AG09319 (cell line): ENCODE measurements at regions not wholly inside any gene's neighbourhood (a gene's known extent, or its start where the extent isn't known, plus 50 kb on each side); places are given as distances from the start of the nearest gene placed in this dataset.

ENCODE experiments used
- DNase-seq: peaks from one replicate; pipeline ENCODE4 v3.0.0-alpha.2; 2010; ENCODE audit warnings: low read depth; ENCODE audit errors: extremely low read depth
- TF ChIP-seq, protein P1 (sequence below): IDR thresholded peaks from 2 replicates; pipeline ENCODE4 v1.5.1; 2011; ENCODE audit warnings: low read depth, mild to moderate bottlenecking, inconsistent platforms, low read length, moderate library complexity

DNA sequence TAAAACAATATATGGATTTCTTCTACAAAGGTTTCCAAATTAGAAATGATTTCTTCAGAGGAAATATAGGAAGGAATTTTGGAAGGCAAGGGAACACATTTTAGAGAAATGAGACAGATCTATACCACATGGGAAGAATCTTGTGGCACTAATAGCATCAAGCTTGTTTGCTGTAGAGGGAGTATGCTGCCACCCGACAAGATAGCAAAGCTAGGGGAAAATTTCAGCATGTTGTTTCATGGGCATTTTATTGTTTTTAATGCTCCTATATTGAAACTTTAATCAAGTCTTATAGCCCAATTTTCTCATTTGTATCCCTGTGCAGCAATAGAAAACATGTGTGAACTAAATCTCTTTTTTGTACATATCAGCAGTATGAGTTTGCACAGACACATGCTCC is 551.7 kb upstream of the INTU start:
- DNase-seq: no peak
- TF ChIP-seq, protein P1, sequence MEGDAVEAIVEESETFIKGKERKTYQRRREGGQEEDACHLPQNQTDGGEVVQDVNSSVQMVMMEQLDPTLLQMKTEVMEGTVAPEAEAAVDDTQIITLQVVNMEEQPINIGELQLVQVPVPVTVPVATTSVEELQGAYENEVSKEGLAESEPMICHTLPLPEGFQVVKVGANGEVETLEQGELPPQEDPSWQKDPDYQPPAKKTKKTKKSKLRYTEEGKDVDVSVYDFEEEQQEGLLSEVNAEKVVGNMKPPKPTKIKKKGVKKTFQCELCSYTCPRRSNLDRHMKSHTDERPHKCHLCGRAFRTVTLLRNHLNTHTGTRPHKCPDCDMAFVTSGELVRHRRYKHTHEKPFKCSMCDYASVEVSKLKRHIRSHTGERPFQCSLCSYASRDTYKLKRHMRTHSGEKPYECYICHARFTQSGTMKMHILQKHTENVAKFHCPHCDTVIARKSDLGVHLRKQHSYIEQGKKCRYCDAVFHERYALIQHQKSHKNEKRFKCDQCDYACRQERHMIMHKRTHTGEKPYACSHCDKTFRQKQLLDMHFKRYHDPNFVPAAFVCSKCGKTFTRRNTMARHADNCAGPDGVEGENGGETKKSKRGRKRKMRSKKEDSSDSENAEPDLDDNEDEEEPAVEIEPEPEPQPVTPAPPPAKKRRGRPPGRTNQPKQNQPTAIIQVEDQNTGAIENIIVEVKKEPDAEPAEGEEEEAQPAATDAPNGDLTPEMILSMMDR: no peak

DNA sequence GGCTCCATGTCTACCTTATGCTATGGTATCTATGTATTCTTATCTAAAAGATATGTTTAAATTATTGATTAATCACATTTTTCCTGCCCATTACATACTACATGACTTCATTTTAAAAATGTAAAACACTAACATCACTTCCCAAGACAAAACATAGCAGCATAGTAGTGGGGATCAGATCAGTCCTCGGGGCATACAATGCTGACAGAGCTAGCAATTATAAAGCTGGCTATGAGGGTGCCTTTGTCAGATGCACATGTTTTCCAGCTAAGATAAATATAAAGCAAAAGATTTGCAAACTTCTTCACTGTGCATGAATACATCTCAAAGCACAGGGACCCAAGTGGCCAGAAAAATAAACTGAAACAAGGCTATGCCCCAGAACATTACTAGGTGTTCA is 549.8 kb upstream of the INTU start:
- DNase-seq: no peak
- TF ChIP-seq, protein P1: no peak

DNA sequence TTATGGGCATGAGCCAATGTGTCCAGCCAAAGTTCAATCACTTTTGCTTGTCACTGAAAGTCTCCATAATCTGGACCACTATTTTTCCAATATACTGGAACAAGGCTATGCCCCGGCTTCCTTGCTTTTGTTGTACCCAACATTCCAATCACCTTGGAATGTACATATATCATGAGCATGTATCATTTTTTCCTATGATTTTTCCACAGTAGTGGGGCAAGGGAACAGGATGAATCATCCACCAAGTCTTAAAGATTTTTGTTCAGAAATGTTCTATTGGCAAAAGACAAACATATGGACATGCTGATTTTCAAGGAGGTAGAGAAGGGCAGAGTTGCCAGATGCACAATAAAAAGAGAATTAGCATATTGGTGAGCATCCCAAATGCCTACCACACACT is 548.1 kb upstream of the INTU start:
- no peak for DNase-seq
- TF ChIP-seq, protein P1: no peak

DNA sequence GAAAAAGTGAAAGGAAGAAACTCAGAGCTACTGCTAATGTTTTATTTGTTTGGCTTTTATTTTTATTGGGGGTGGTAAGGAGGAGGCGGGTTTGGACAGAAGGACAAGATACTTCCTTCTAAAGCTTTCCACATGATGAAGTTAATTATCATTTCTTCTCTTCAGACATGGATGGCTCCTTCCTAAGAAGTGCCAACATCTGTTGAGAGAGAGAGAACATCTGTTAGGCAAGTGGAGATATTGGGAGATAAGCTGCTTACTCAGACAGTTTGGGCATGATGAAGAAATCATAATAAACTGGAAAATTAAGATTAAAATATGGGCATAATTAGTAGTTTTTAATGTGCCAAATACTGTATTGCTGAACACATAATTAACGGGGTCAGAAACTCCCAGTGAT is 535.7 kb upstream of the INTU start:
- no peak for DNase-seq
- TF ChIP-seq, protein P1: no peak

DNA sequence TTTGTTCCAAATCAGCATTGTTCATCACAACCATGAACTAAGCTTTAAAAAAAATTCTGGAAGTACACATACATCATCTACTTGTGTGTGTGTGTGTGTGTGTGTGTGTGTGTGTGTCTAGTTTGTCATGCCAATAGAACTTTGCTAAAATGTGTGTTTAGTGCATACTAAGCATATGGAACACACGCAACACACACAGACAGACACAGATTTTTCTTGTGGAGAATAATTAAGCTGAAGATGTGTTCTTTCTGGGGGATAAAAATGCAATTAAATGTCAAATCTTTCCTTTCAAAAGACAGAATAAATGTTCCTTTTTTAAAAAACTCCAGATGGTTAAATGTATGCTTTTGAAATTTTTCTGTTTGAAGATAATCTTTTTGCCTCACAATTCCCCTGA is 530.4 kb upstream of the INTU start:
- no peak for DNase-seq
- TF ChIP-seq, protein P1: no peak

DNA sequence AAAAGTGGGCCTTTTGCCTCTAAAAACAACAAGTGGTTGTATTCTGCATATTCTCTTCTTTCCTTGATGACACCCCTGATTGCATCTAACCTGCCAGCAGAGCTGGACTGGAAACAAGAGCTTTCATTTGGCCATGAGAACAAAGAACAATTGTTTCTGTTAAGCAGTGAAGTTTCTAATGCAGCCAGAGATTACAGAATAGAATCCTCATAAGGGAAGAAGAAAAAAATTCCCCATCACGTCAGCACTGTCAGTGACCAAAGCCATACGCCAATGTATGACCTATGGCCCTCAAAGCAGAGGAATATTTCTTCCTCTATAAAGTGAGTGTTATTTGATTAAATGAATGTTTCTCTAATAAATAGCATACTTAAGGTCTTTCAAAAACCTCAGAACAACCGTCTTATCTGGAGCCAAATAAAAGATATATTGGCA is 529.1 kb upstream of the INTU start:
- TF ChIP-seq, protein P1: no peak

DNA sequence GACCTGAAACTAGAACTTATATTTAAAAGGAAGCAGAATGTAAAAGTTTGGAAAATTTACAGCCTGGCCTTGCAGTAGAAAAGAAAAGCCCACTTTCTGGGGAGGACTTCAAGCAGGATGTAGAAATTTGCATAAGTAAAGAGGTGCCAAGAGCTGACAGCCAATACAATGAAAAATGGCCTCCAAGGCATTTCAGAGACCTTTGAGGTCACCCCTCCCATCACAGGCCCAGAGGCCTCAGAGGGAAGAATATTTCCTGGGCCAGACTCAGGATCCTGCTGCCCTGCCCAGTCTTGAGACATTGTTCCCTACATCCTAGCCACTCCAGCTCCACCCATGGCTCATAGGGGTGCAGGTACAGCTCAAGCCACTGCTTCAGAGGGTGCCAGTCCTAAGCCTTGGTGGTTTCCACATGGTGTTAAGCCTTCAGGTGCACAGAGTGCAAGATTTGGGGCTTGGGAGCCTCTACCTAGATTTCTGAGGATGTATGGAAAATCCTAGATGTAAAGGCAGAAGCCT is 518.9 kb upstream of the INTU start:
- TF ChIP-seq, protein P1: no peak
- no peak for DNase-seq

More for the DNA sequence above, 529.1 kb upstream of the INTU start:
- no peak for DNase-seq
